CD4-positive, alpha-beta T cell treated with Interleukin-21 for 1 hour (primary cell): ENCODE measurements at regions not wholly inside any gene's neighbourhood (a gene's known extent, or its start where the extent isn't known, plus 50 kb on each side); places are given as distances from the start of the nearest gene placed in this dataset.
"Not testable (repeated sequence)": the region's sequence is repeated elsewhere in the genome, so short reads cannot be mapped to it uniquely, and the experiment has no call there.

Source experiments
- DNase-seq: peaks from one replicate; pipeline ENCODE4 v3.0.0-alpha.2; 2020

DNA sequence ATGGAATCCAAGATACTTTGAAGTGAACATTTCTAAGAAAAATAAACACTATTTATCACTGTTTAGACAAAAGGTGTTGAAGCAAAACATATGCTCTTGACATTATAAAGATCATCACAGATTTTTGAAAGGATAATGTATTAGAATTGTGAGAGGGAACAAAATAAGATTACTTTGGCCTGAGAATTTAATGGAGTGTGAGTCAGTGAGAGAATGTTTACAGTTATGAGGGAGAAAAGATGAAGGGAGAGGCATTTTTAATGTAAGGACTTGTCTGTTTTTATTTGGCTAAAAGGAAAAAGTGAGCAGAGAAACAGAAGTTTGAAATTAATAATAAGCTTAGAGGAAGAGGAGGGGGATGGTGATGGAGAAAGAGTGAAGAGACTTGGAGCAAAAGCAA lies 1010.1 kb downstream of the EFNA5 start:
- DNase-seq, result no peak

DNA sequence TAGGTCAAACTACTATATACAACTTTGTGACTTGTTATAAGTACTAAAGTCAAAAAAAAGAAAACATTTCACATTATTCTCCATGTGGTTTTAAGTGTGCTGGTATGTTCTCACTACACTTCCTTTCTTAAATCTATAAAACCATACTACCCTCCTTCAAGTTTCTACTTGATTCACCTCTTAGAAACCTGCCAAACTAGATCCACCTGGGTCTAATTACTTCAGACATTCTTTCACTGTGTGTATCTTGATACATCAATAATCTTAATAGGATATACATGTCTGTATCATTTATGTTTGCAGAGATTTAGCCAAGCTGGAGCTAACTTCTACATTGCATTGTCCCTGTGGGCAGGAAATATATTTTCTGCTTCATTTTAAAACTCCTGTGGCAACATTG lies 1012.6 kb downstream of the EFNA5 start:
- no peak for DNase-seq

- DNase-seq, result no peak
Measured at GRCh38 chr5:106656821-106657220, 1013.9 kb downstream of the EFNA5 start.

GRCh38 chr5:106649031-106649430 lies 1021.7 kb downstream of the EFNA5 start:
- no peak for DNase-seq

DNA sequence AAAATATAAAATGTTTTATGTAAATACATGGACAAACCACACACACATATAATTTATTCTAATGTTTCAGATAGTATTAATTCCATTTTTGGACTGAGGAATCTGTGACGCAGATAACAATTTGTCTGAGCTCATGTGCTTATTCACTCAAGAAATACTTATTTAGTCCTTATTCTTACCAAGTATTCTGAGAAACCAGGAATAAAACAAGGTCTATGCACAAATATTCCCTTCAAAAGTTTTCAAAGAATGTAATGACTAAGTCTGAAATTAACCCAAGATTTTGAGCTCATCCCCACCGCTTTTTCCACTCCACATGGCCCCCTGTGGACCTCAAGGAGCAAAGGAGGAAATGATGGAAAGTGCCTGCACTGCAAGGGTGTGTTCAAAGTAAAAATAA lies 1022.3 kb downstream of the EFNA5 start:
- no peak for DNase-seq

DNA sequence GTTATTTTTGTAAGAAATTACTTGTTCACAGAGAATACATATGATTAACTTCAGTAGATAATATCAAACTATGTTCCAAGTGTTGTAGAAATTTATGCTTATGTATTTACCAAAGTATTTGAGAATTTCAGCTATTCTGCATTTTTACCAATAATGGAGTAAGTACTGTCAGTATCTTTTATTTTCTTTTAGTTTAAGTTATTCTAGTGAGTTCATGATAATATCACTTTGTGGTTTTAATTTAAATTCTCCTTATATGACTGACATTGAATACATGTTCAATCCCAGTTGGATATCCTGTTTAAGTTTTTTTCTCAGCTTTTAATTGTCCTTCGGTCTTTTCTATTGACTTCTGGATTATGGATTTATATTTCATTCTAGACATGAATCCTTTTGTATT lies 1024.6 kb downstream of the EFNA5 start:
- no peak for DNase-seq

DNA sequence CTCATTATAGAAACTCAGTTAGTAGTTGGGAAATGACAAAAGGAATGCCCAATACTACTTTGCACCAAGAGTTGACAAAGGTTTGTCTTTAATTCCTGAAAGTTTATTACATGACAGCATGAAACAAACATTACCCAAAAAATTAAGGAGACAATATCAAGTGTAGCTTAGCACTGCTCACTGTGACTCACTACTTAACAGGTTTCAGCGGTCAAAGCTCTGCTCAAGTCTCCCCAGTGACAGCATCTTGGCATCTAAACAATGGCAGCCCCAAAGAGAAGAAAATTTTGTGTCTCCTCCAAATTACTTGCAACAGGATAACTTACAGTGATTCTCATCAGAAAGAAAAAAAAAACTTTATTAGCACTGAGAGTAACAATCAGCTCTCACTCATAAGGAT lies 1030.2 kb downstream of the EFNA5 start:
- DNase-seq, result no peak

- no peak for DNase-seq
Measured at GRCh38 chr5:106639488-106639887, 1031.2 kb downstream of the EFNA5 start.

- no peak for DNase-seq
Measured at GRCh38 chr5:106637275-106637674, 1033.5 kb downstream of the EFNA5 start.

DNA sequence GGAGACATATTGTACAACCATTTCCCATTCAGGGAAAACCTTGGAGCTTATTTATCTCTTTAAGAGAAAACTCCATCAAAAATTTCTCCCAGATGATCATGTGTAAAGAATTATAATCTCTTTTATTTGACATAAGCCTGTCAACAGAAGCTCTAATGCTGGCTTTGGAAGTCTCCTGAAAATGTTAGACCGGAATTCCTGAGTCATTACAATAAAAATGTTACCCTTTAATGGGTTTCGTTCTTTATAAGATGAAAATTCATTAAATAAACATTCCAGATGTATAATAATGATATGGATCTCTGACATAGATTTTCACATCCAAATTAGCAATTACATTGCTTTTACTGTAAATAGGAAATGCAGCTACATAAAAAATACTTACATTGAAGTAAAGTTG lies 1036.4 kb downstream of the EFNA5 start:
- DNase-seq, result no peak

DNA sequence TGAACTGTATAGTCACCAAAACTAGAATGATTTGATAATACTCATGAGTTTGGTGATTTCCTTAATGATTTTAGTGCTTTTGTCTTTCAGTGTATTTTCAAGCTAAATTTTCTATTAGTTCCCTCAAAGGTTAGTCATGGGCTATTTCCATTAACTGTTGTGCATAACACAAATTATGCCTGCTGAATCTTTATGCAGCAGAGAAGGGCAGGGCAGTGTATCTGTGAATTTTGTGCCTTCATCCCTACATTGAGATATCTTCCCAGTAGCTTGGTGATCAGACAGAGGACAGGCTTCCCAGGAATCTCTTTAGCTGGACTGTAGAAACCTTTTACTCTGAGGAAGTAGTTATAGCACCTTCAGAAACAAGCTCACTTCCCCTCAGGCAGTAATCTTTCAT lies 1036.9 kb downstream of the EFNA5 start:
- no peak for DNase-seq

DNA sequence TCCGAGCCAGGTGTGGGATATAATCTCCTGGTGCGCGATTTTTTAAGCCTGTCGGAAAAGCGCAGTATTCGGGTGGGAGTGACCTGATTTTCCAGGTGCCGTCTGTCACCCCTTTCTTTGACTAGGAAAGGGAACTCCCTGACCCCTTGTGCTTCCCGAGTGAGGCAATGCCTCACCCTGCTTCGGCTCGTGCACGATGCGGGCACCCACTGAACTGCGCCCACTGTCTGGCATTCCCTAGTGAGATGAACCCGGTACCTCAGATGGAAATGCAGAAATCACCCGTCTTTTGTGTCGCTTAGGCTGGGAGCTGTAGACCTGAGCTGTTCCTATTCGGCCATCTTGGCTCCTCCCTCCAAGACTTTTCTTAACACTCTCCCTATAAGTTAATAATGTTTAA lies 1042.3 kb downstream of the EFNA5 start:
- not testable (repeated sequence) for DNase-seq

- no peak for DNase-seq
Measured at GRCh38 chr5:106610041-106610440, 1060.7 kb downstream of the EFNA5 start.

- DNase-seq, result no peak
Measured at GRCh38 chr5:106601620-106602019, 1069.1 kb downstream of the EFNA5 start.

GRCh38 chr5:106600803-106601202 lies 1069.9 kb downstream of the EFNA5 start:
- no peak for DNase-seq

- DNase-seq, result no peak
Measured at GRCh38 chr5:106595864-106596263, 1074.9 kb downstream of the EFNA5 start.

GRCh38 chr5:106584268-106584667 lies 1086.5 kb downstream of the EFNA5 start:
- no peak for DNase-seq

DNA sequence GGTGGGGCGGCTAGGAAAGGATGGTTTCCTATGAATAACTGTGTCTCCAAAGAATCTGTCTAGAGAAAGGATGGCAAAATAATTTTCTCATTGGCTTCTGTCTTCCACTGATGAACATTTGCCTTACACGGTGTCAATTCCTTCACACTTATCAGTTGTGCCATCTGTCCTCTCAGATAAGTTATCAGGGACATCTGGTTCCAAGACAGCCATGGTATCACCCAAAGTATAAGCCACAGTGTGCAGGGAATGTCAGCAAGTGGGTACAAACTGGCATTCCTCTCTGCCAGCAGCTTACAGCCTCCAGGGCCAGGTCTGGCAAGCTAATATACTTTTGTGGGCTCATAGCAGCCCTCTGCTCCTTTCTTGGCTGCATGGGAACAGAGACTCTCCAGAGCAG lies 1092.0 kb downstream of the EFNA5 start:
- DNase-seq, result no peak

- DNase-seq, result no peak
Measured at GRCh38 chr5:106574820-106575219, 1095.9 kb downstream of the EFNA5 start.

DNA sequence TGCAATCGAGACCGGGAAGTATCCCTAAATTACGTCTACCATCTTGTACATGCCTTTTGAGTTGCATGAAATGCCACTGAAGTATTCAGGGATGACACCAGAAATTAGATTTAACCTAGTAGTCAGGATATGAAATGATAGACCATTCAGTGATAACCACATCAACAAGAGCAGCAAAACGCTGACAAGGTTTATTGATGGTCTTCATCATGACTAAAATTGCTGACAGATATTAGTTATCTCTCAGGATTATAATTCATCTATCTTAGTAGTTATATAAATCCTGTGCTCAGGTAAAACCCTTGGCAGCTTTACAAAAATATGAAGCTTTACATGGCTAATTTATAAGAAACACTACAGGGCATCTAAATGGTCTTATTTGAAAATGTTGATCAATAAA lies 1104.7 kb downstream of the EFNA5 start:
- DNase-seq, result no peak

- no peak for DNase-seq
Measured at GRCh38 chr5:106545325-106545724, 1125.4 kb downstream of the EFNA5 start.

DNA sequence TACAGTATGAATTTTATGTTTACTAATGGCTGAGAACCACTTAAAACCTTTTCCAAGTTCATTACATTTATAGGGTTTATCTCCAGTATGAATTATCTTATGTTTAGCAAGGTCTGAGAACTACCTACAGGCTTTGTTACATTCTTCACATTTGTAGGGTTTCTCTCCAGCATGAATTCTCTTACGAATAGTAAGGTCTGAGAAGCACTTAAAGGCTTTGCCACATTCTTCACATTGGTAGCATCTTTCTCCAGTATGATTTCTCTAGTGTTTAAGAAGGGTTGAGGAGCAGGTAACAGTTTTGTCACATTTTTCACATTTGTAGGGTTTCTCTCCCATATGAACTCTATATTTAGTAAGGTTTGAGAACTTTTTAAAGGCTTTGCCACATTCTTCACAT lies 1127.4 kb downstream of the EFNA5 start:
- no peak for DNase-seq

DNA sequence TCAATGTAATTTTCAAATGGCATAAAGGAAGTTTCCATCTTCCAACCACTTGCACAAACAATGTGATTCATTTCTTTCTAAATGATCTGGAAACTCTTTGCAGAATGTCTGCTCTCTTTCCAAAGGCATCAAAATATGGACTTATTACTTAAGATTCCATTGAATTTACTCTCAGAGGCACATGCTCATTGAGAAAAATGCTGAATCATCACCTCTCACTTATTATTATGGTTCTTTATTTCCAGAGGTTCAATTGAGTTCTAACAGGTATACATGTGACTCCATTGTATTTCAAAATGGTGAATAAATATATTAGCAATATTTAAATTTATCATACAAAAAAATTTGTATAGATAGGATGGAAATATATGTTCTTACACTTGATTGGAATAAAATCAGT lies 1140.6 kb downstream of the EFNA5 start:
- no peak for DNase-seq

GRCh38 chr5:106525438-106525837 lies 1145.3 kb downstream of the EFNA5 start:
- DNase-seq, result no peak

GRCh38 chr5:106523852-106524251 lies 1146.9 kb downstream of the EFNA5 start:
- DNase-seq, result no peak

DNA sequence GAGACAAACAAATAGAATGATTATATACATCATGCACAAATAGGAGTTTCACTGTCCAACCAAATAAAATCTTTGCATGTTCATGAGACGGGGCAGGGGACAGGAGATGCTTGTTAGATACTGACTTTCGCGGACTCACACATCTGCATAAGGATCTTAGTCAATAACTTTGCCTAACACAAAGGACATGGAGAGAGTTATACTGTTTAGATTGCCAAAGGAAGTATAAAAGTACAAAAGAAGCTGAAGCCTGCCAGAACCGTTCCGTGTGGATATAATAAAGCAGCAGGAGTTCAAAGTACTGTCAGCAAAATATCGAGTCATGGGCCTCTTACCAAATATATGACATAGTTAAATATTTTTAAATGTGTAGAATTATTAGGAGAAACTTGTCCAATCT lies 1148.4 kb downstream of the EFNA5 start:
- DNase-seq, result no peak
